Gastroesophageal sphincter (tissue), 4 donors: ENCODE measurements at regions not wholly inside any gene's neighbourhood (a gene's known extent, or its start where the extent isn't known, plus 50 kb on each side); places are given as distances from the start of the nearest gene placed in this dataset.
"Not testable (repeated sequence)": the region's sequence is repeated elsewhere in the genome, so short reads cannot be mapped to it uniquely, and the experiment has no call there.

Experiments
- ATAC-seq: fragments of 150-250 bp; one replicate; pipeline ENCODE4 v1.9.1; 2016; ENCODE audit warnings: mild to moderate bottlenecking, moderate library complexity
- H3K27ac ChIP-seq, 4 donors: fragments of 200-600 bp; sonication (generic) in 3 of 4; 1 replicate in 3 of 4; 2 replicates in 1 of 4; pipeline ENCODE4 v1.5.1; 2016 to 2019
- H3K27me3 ChIP-seq: fragments of 200-600 bp; sonication (generic); one replicate; pipeline ENCODE4 v1.5.1; 2019
- H3K36me3 ChIP-seq, 2 donors: fragments of 200-600 bp; sonication (generic); one replicate each; pipeline ENCODE4 v1.5.1; 2019; ENCODE audit warnings: control low read depth in 1 of 2
- H3K4me1 ChIP-seq, 3 donors: fragments of 200-600 bp; sonication (generic); 1 replicate in 2 of 3; 2 replicates in 1 of 3; pipeline ENCODE4 v1.5.1; 2016 to 2019; ENCODE audit warnings: control low read depth in 2 of 3
- H3K4me3 ChIP-seq, 2 donors: fragments of 200-600 bp; sonication (generic); one replicate each; pipeline ENCODE4 v1.5.1; 2019; ENCODE audit warnings: mild to moderate bottlenecking in 1 of 2, moderate library complexity in 1 of 2
- H3K9me3 ChIP-seq, 3 donors: fragments of 200-600 bp; sonication (generic); one replicate each; pipeline ENCODE4 v1.5.1; 2017 to 2019; ENCODE audit warnings: control low read depth in 2 of 3
- CTCF ChIP-seq, 4 experiments: fragments of 200-600 bp in 2 of 4; fragments of 450-650 bp in 2 of 4; sonication (generic) in 1 of 4; IDR thresholded peaks; one replicate each; pipeline ENCODE4 v1.5.1; 2017 to 2019; ENCODE audit warnings: antibody characterized with exemption in 4 of 4, mild to moderate bottlenecking in 2 of 4, moderate library complexity in 2 of 4
- EP300 ChIP-seq: sonication (generic); formaldehyde crosslinking; IDR thresholded peaks from one replicate; pipeline ENCODE4 v1.6.1; 2017; ENCODE audit warnings: antibody characterized with exemption, mild to moderate bottlenecking
- POLR2A ChIP-seq, 2 donors: fragments of 450-650 bp; IDR thresholded peaks; one replicate each; pipeline ENCODE4 v1.6.1; 2017; ENCODE audit warnings: antibody characterized with exemption in 2 of 2, mild to moderate bottlenecking in 2 of 2, moderate library complexity in 1 of 2
- POLR2AphosphoS5 ChIP-seq: sonication (generic); formaldehyde crosslinking; IDR thresholded peaks from one replicate; pipeline ENCODE4 v1.6.1; 2017; ENCODE audit warnings: antibody characterized with exemption
- WGBS, 2 donors: methylation state at CpG; one replicate each; pipeline ENCODE4 v1.1.5; 2018; ENCODE audit warnings: low coverage in 1 of 2; 5-methylcytosine and 5-hydroxymethylcytosine counted together

DNA sequence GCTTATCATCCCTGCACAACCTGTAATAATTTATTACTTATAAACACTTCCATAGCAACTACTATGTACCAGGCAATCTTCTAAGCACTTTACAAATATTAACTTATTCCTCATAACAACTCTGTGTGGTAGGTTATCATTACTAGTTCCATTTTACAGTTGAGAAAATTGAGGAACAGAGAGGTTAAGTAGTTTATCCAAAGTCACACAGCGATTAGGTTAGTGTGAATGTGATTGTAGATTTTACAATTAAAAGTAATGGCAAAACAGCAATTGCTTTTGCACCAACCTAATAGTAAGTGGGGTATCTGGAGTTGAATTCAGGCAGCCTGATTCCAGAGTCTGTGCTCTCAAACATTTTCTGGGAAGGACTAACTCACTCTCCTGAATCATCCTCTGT is 348.9 kb downstream of the NKX6-1 start:
- Histone ChIP-seq H3K27ac (no peak overlapping the region), H3K36me3 (no peaks in the 10 kb centered on the region), H3K9me3 (no peaks in the 10 kb centered on the region), H3K4me1 (peaks cover 0 to 11% (median 5%) of the 10 kb centered on the region in 3 donors), H3K4me3 (no peak overlapping the region), H3K27me3 (no peaks in the 10 kb centered on the region)
- no peak for ATAC-seq
- WGBS, 2 donors, result 93 to 100% methylated on average over 1 of the region's 1 CpG
- TF ChIP-seq EP300, result no peak
- TF ChIP-seq POLR2AphosphoS5, result no peak
- TF ChIP-seq POLR2A (IDR thresholded peaks at IDR 0.05), result no peak
- no peak for TF ChIP-seq CTCF (IDR thresholded peaks at IDR 0.05)

GRCh38 chr4:84147831-84148230 is 351.3 kb downstream of the NKX6-1 start:
- TF ChIP-seq EP300, result no peak
- Histone ChIP-seq H3K27me3 (no peaks in the 10 kb centered on the region), H3K27ac (no peak overlapping the region), H3K4me1 (peaks cover 0 to 11% (median 5%) of the 10 kb centered on the region in 3 donors), H3K9me3 (no peaks in the 10 kb centered on the region), H3K4me3 (no peak overlapping the region), H3K36me3 (no peaks in the 10 kb centered on the region)
- 69 to 80% methylated on average over 3 of the region's 3 CpGs for WGBS, 2 donors
- ATAC-seq, result no peak

DNA sequence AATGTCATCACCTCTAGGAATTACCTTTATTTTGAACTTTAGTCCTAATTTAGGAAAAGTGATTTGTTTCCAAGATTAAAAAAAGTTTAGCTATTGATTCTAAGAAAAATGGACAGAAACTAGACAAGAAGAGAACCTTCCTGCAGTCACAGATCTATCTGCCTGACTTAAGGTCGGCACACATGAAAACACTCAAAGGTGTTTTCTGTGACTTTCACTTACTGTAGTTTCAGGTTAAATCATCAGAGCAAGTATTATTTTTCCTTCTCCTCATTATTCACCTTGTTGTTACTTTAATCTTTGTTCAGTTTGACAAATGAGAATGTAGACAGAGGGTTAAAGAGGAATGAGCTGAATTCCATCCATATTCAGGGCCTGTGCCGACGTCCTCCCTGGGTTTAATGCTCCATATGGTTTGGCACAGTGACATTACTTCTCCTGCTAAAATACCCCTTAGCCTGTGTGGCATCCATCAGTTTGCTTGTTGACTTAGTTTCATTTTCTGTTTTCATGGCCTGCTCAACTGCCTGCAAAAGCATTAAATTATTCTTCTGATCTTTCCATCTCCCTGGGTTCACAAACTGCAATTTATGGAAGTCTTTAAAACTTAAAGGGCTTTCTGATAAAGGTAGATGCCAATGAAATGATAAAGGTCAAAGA is 352.7 kb downstream of the NKX6-1 start:
- H3K36me3 ChIP-seq, result no peaks in the 10 kb centered on the region
- ATAC-seq, result no peak
- 29 to 32% methylated on average over 3 of the region's 3 CpGs for WGBS, 2 donors

DNA sequence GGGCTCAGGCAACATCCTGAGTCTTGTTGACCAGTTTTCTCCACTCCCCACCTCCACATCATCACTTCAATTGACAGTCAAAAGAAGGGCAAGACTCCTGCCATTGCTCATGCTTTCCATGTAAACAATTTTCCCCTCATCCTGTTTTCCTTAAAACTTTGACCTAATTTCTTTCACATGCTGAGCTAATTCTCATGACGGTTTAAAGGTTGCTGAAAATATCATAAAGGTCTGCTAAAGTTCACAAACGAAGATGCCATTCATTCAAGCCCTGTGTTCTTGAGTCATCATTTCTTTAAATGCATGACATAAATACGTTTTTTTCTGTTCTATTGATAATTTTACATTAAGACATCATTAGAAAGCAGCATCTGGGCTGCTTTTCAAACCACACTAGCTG is 353.9 kb downstream of the NKX6-1 start:
- TF ChIP-seq CTCF (IDR thresholded peaks at IDR 0.05), result no peak
- no peak for TF ChIP-seq POLR2AphosphoS5
- TF ChIP-seq POLR2A (IDR thresholded peaks at IDR 0.05), result no peak
- no peak for TF ChIP-seq EP300
- Histone ChIP-seq H3K27ac (no peak overlapping the region), H3K9me3 (no peaks in the 10 kb centered on the region), H3K4me3 (no peak overlapping the region), H3K4me1 (peaks cover 0 to 11% (median 5%) of the 10 kb centered on the region in 3 donors), H3K36me3 (no peaks in the 10 kb centered on the region), H3K27me3 (no peaks in the 10 kb centered on the region)
- WGBS, 2 donors, result 20 to 27% methylated on average over 3 of the region's 3 CpGs
- no peak for ATAC-seq

More for the DNA sequence above, 352.7 kb downstream of the NKX6-1 start:
- Histone ChIP-seq H3K9me3 (no peaks in the 10 kb centered on the region), H3K4me3 (no peak overlapping the region), H3K27ac (peak overlapping the region in 1 of 4 donors; percentile 6), H3K27me3 (no peaks in the 10 kb centered on the region), H3K4me1 (peaks cover 0 to 11% (median 5%) of the 10 kb centered on the region in 3 donors)
- TF ChIP-seq POLR2A (IDR thresholded peaks at IDR 0.05) (no peak), EP300 (no peak), CTCF (IDR thresholded peaks at IDR 0.05) (no peak), POLR2AphosphoS5 (no peak)

DNA sequence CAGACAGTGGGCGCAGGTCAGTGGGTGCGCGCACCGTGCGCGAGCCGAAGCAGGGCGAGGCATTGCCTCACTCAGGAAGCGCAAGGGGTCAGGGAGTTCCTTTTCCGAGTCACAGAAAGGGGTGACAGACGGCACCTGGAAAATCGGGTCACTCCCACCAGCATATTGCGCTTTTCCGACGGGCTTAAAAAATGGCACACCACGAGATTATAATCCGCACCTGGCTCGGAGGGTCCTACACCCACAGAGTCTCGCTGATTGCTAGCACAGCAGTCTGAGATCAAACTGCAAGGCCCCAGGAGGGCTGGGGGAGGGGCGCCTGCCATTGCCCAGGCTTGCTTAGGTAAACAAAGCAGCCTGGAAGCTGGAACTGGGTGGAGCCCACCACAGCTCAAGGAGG is 372.2 kb downstream of the NKX6-1 start:
- ATAC-seq, H3K4me3 ChIP-seq, H3K27ac ChIP-seq, H3K4me1 ChIP-seq, H3K27me3 ChIP-seq, H3K36me3 ChIP-seq, H3K9me3 ChIP-seq: not testable (repeated sequence)
- 73 to 83% methylated on average over 2 to 13 of the region's 20 CpGs for WGBS, 2 donors

DNA sequence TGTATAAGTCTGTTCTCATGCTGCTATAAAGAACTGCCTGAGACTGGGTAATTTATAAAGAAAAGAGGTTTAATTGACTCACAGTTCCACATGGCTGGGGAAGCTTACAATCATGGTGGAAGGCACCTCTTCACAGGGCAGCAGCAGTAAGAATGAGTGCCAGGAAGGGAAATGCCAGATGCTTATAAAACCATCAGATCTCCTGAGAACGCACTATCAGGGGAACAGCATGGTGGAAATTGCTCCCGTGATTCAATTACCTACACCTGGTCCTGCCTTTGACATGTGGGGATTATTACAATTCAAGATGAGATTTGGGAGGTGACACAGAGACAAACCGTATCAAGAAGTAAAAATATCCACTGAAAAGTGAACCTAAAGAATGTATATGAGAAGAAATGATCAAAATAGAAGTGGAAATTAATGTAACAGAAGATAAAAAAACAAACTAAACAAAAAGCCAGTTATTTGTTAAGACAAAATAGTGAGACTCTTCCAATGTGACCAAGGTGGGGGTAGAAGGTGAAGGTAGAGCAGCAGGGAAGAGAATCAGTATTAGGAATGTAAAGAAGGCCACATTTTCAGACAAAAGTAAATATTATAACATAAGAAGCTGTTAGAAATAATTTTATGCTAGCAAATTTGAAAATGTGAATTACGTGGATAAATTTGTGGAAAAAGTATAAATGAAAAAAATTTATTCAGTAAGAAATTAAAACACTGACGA is 372.9 kb downstream of the NKX6-1 start:
- TF ChIP-seq CTCF (IDR thresholded peaks at IDR 0.05) (no peak), EP300 (no peak), POLR2AphosphoS5 (no peak), POLR2A (IDR thresholded peaks at IDR 0.05) (no peak)
- Histone ChIP-seq H3K4me1 (no peaks in the 10 kb centered on the region), H3K27ac (no peak overlapping the region), H3K4me3 (no peak overlapping the region), H3K9me3 (no peaks in the 10 kb centered on the region), H3K27me3 (no peaks in the 10 kb centered on the region), H3K36me3 (no peaks in the 10 kb centered on the region)
- 83 to 85% methylated on average over 3 to 5 of the region's 5 CpGs for WGBS, 2 donors
- ATAC-seq, result no peak
